ENCODE measurements at regions not wholly inside any gene's neighbourhood (a gene's known extent, or its start where the extent isn't known, plus 50 kb on each side); places are given as distances from the start of the nearest gene placed in this dataset.

DNA sequence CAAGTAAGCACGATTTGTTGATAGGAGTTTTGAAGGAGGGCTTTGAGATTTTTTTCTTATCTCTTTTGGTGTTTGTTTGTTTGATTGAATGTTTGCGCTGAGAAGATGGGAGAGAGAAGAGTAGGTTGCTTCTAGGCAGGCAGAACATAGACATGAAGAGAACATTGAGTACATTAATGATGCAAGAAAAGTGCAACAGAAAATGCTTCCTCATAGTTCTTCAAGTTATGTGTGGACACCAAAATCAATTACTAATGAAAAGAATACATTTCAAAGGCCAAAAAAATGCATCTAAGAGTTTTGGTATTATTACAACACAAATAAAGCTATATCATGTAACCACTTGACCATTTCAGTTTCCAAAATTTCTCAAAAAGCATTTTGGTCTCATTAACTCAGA, 191.0 kb upstream of the PPARGC1A start:
- Histone ChIP-seq H3K4me3 (replicated peaks in 1 of 3; ENCODE audit: low read depth in 2 of 3, low read length in 3 of 3) (no peak overlapping the region), H3K9ac (ENCODE audit: insufficient read depth, low read length, poor library complexity, severe bottlenecking) (no peak overlapping the region), H4K20me1 (ENCODE audit: insufficient read depth, low read length) (no peaks in the 10 kb centered on the region), H3K9me3 (replicated peaks in 1 of 2; ENCODE audit: control insufficient read depth in 1 of 2, insufficient read depth in 1 of 2, low read length in 2 of 2) (no peaks in the 10 kb centered on the region), H3K79me2 (ENCODE audit: insufficient read depth, low read length) (no peaks in the 10 kb centered on the region), H3K4me1 (ENCODE audit: control insufficient read depth in 1 of 2, insufficient read depth in 2 of 2, low read length in 2 of 2) (no peaks in the 10 kb centered on the region), H2AFZ (ENCODE audit: insufficient read depth, low read depth, low read length, poor library complexity, severe bottlenecking) (no peak overlapping the region), H3K4me2 (replicated peaks; ENCODE audit: extremely low read depth, low read length, poor library complexity, severe bottlenecking) (no peak overlapping the region), H3K36me3 (replicated peaks in 1 of 2; ENCODE audit: control insufficient read depth in 1 of 2, insufficient read depth in 2 of 2, low read length in 2 of 2) (no peaks in the 10 kb centered on the region), H3K27me3 (ENCODE audit: control insufficient read depth in 2 of 2, insufficient read depth in 2 of 2, low read length in 2 of 2) (no peaks in the 10 kb centered on the region), H3K27ac (ENCODE audit: low read depth in 1 of 2, low read length in 2 of 2) (no peak overlapping the region)
- WGBS (ENCODE audit: insufficient coverage) = 100% methylated on average over 1 of the region's 2 CpGs
- Mint-ChIP-seq H3K36me3 (no peaks in the 10 kb centered on the region), H3K9me3 (peaks cover 0 to 4% (median 0%) of the 10 kb centered on the region in 7 donors), H3K4me3 (no peak overlapping the region), H3K4me1 (no peaks in the 10 kb centered on the region), H3K27ac (no peak overlapping the region), H3K27me3 (ENCODE audit: low read depth in 3 of 3) (peaks cover 0 to 2% (median 2%) of the 10 kb centered on the region in 3 donors)
- DNase-seq = no peak
- TF ChIP-seq, protein P1, sequence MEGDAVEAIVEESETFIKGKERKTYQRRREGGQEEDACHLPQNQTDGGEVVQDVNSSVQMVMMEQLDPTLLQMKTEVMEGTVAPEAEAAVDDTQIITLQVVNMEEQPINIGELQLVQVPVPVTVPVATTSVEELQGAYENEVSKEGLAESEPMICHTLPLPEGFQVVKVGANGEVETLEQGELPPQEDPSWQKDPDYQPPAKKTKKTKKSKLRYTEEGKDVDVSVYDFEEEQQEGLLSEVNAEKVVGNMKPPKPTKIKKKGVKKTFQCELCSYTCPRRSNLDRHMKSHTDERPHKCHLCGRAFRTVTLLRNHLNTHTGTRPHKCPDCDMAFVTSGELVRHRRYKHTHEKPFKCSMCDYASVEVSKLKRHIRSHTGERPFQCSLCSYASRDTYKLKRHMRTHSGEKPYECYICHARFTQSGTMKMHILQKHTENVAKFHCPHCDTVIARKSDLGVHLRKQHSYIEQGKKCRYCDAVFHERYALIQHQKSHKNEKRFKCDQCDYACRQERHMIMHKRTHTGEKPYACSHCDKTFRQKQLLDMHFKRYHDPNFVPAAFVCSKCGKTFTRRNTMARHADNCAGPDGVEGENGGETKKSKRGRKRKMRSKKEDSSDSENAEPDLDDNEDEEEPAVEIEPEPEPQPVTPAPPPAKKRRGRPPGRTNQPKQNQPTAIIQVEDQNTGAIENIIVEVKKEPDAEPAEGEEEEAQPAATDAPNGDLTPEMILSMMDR (IDR thresholded peaks at IDR 0.05) = no peak
- intact Hi-C loops (cut with micrococcal nuclease) = no loop called here

DNA sequence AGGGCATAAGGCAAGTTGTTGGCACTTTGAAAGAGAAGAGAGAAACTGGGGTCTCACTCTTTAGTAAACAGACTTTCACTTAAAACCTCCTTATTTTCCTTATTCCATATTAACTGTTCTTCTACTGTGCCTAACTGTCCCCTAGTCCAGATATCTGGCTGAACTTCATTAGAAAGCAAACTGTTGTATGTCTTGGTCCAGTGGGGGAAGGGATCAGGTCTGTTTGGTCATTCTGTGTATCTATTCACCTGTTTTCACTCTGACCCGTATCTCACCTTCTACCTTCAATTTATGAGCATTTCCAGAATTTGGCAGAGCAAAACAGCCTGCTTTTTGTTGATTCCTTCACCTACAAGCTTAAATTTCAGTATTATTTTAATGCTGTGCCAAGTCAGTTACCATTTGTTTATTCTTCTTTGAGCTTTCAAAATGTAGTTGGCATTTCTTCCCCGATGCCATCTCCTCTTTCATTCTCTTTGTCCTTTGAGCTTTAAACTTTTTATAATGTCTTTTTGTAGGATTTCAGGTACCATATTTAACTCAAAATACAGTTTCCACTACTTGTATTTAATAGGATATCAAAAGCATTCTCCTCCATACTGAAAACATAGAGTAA, 188.6 kb upstream of the PPARGC1A start:
- no CpG with 5 or more reads among the region's 2 CpGs for WGBS (ENCODE audit: insufficient coverage)
- no peaks in the 10 kb centered on the region for H3K79me2 ChIP-seq (ENCODE audit: insufficient read depth, low read length)
- no peak overlapping the region for H2AFZ ChIP-seq (ENCODE audit: insufficient read depth, low read depth, low read length, poor library complexity, severe bottlenecking)
- TF ChIP-seq, protein P1 (IDR thresholded peaks at IDR 0.05) = no peak
- H3K36me3 Mint-ChIP-seq = no peaks in the 10 kb centered on the region
- no peak overlapping the region for H3K4me3 ChIP-seq (replicated peaks in 1 of 3; ENCODE audit: low read depth in 2 of 3, low read length in 3 of 3)
- H3K4me1 Mint-ChIP-seq = no peaks in the 10 kb centered on the region
- H3K9me3 Mint-ChIP-seq = peaks cover 0 to 4% (median 0%) of the 10 kb centered on the region in 7 donors
- H3K36me3 ChIP-seq (replicated peaks in 1 of 2; ENCODE audit: control insufficient read depth in 1 of 2, insufficient read depth in 2 of 2, low read length in 2 of 2) = no peaks in the 10 kb centered on the region
- H3K27me3 ChIP-seq (ENCODE audit: control insufficient read depth in 2 of 2, insufficient read depth in 2 of 2, low read length in 2 of 2) = no peaks in the 10 kb centered on the region
- intact Hi-C loops (cut with micrococcal nuclease) = no loop called here
- no peaks in the 10 kb centered on the region for H3K4me1 ChIP-seq (ENCODE audit: control insufficient read depth in 1 of 2, insufficient read depth in 2 of 2, low read length in 2 of 2)
- no peak overlapping the region for H3K27ac Mint-ChIP-seq
- no peak for DNase-seq
- no peaks in the 10 kb centered on the region for H4K20me1 ChIP-seq (ENCODE audit: insufficient read depth, low read length)
- H3K4me2 ChIP-seq (replicated peaks; ENCODE audit: extremely low read depth, low read length, poor library complexity, severe bottlenecking) = no peak overlapping the region
- no peaks in the 10 kb centered on the region for H3K9me3 ChIP-seq (replicated peaks in 1 of 2; ENCODE audit: control insufficient read depth in 1 of 2, insufficient read depth in 1 of 2, low read length in 2 of 2)
- H3K27ac ChIP-seq (ENCODE audit: low read depth in 1 of 2, low read length in 2 of 2) = no peak overlapping the region
- peaks cover 0 to 2% (median 2%) of the 10 kb centered on the region in 3 donors for H3K27me3 Mint-ChIP-seq (ENCODE audit: low read depth in 3 of 3)
- H3K9ac ChIP-seq (ENCODE audit: insufficient read depth, low read length, poor library complexity, severe bottlenecking) = no peak overlapping the region
- H3K4me3 Mint-ChIP-seq = no peak overlapping the region

All from CD14-positive monocyte (primary cell).